SU-DHL-6 (cell line): ENCODE measurements at regions not wholly inside any gene's neighbourhood (a gene's known extent, or its start where the extent isn't known, plus 50 kb on each side); places are given as distances from the start of the nearest gene placed in this dataset.

Experiments
- EZH2phosphoT487 ChIP-seq: fragments of 200-600 bp; sonication (generic), shearing (Covaris generic); conservative IDR thresholded peaks from 2 replicates; pipeline ENCODE4 v1.6.1; 2018; ENCODE audit warnings: mild to moderate bottlenecking, antibody characterized with exemption, low read length, moderate library complexity, mixed read lengths
- TF ChIP-seq, protein P1 (sequence below): fragments of 200-600 bp; sonication (generic); IDR thresholded peaks from one replicate; pipeline ENCODE4 v1.5.1; 2017; ENCODE audit warnings: antibody characterized with exemption, mild to moderate bottlenecking, low read length, moderate library complexity; ENCODE audit not compliant: insufficient read depth, poor library complexity, severe bottlenecking

DNA sequence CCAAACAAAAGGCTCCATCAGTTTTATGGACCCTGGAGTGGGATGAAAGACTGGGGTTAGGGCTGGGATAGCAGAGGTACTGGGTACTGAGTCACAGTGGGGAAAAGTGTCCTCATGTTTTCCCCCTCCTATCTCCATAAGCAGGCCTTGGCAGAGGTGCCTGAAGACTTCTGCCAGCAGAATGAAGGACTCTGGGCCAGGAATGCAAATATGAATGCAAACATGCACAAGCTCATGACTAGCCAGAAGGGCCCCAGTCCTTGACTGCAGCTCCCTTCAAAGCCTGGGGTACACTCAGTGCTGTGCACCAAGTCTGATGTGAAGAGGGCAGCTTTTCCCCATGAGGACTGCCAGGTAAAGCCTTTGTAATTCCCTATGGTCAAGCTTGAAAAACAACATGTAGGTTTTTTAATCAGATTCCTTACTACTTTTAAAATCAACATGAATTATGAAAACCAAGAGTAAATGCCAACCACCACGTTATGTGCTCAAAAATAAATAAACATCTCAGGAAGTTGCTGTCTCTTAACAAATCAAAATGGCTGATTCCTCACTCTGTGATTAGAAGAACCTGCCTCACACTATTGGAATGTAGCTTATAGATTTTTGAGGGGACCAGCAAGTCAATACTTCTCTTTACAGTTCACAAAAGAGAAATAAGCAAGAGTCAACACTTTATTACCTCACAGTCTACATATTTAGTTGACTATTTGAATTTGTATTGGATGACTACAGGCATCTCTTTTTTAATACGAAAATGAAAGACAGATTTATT lies 1512.0 kb downstream of the ARAP2 start:
- TF ChIP-seq, protein P1, sequence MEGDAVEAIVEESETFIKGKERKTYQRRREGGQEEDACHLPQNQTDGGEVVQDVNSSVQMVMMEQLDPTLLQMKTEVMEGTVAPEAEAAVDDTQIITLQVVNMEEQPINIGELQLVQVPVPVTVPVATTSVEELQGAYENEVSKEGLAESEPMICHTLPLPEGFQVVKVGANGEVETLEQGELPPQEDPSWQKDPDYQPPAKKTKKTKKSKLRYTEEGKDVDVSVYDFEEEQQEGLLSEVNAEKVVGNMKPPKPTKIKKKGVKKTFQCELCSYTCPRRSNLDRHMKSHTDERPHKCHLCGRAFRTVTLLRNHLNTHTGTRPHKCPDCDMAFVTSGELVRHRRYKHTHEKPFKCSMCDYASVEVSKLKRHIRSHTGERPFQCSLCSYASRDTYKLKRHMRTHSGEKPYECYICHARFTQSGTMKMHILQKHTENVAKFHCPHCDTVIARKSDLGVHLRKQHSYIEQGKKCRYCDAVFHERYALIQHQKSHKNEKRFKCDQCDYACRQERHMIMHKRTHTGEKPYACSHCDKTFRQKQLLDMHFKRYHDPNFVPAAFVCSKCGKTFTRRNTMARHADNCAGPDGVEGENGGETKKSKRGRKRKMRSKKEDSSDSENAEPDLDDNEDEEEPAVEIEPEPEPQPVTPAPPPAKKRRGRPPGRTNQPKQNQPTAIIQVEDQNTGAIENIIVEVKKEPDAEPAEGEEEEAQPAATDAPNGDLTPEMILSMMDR, result no peak
- no peak for TF ChIP-seq EZH2phosphoT487
